HK-2 (cell line): ENCODE measurements at regions not wholly inside any gene's neighbourhood (a gene's known extent, or its start where the extent isn't known, plus 50 kb on each side); places are given as distances from the start of the nearest gene placed in this dataset.

Experiments used
- DNase-seq: peaks from one replicate; pipeline ENCODE4 v3.0.0-alpha.2; 2018; ENCODE audit not compliant: unreplicated experiment

DNA sequence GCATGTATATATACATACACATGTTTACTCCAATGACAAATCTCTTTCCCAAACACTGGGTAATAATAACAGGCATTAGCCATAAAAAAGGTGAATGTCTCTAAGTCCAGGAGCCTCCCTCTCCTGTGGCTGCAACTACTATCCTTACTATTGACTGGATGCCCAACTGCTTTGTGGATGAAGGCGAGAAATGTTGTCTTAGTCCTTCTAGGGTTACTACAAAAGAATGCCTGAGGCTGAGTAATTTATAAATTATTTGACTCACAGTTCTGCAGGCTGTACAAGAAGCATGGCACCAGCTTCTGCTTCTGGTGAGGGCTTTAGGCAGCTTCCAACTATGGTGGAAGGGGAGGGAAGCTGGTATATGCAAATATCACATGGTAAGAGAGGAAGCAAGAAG, 366.0 kb upstream of the DDHD1 start:
- no peak for DNase-seq

DNA sequence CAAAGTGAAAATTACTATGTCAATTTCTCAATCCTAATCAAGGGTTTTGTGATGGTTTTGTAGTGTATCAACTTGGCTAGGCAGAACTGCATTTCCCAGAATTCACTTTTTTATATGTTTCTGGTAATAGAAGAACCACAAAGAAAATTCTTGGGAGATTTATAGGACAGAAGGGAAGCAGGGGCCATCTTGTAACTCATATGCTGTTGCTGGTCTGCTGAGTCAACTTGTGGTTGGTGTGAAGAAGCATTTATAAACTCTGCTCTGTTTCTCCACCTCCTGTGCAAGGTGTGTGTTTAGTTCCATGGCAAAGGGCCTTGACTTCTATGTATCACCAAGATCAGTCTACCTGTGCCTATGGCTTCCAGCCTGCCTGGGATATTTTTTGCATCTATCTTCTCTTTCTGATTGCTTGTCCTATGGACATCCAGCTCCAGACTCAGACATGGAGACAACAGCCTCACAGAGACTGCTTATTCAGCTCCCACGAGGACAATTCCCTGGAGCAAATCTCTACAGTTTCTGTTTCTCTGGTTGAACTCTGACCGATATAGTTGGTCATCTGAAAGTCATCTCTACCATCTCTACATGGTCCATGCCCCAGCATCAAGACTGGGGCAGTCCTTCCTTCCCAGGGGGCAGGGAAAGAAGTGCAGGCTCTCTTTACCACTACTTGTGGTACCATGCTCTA, 364.3 kb upstream of the DDHD1 start:
- DNase-seq = no peak

- DNase-seq = no peak
Observed at GRCh38 chr14:53516261-53516774, 363.2 kb upstream of the DDHD1 start.

GRCh38 chr14:53515276-53515675, 362.2 kb upstream of the DDHD1 start:
- no peak for DNase-seq

- DNase-seq = no peak
Observed at GRCh38 chr14:53514197-53514596, 361.1 kb upstream of the DDHD1 start.

DNA sequence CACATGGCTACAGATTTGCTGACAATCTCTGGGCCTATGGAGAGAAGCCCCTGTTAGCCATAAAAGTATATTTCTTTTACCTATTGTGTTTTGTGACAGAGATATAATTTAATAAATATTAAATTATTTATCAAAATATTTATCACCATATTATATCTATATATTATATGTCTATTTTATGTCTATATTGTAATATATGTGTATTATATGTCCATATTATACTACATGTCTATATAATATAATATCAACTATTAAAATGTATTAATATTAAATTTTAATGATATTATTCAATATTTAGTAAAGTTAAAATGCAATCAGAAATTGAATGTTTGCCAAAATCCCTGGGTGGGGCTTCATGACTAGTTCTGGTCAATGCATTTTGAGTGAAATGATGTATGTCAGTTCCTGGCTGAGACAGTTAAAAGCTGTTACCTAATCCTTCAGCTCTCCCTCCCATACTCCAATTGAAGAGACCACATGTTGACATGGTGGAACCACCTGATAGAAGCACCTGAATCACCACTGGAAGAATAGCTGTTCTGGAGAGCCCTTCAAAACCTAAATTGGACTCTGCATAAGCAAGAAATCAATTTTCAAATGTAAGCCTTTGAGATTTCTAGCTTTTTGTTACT, 357.3 kb upstream of the DDHD1 start:
- no peak for DNase-seq

DNA sequence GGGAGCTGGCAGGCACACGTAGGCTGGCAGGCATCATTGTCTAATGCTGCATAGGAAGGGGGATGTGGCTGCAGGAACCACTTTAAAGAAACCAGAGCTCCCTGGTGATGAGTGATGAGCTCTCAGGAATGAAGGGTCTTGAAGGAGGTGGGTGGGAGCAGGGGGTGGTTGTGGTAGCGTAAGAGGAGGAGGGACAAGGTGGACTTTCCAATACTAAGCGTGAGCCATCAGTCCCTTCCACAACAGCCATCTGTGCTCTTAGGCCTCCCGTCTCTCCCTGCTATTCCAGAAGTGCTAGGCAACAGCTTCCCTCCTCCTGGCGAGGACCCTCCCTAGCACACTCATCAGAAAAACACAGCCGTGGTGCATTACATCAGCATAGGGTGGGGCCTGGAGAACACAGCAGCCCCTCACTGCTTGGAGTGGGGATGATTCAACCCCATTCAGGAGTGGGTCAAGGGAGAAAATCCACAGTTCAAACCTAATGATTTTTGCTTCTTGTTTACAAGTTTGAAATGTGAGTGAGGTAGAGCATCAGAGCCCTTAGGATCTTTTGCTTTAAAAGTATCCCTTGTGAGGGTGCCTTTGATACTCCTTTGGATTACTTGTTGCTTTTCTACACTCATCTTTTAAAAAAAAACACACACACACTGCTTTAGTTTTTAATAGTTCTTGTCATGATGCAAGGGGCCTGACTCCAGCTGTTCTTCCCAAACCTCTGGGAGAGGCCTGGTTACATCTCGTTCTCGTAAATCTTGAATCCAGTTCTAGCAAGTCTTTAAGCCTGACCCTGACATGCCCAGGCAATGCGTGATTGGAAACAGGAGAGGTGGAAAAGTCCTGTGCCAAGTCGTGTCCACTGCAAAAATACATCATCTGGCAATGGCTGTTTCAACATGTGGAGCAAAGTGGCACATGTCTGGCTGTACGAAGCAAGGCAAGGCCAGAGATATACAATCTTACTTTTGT, 356.4 kb upstream of the DDHD1 start:
- no peak for DNase-seq

DNA sequence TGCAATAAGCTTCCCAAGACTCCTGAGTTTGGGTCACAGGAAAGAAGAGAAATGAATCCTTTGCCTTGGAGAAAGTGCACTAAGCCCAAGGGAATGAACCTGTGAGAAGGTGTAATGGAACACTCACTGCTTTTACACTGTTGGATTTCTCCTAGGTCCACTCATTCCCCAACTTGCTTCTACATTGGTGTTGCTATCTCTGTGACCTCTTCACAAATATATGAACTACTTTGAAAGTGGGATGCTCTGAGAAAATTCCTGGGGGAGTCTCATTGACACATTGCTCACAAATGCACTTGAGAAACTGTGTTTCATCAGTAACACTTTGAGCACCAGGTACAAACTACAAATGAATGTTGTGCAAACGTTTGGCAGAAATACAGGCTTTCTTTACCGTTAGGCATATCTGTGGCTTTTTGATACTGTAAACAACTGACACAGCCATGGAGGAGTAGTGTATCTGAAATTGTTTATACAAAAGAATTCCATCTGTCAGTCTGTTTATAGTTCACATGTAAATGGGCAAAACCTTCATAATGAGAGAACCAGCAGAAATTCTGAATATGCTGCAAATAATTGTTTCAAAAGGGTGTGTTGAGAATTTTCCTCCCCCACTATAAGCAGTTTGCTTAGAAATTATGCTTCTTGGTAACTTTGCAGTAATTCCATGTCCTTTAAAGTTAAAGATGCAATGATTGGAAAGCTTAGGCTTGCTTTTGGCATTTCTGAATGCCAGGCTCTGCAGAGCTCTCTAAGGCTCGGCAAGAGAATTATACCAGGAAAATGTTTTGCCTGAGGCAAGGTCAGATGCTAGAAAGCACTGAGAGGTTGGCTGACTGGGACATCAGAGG, 348.5 kb upstream of the DDHD1 start:
- no peak for DNase-seq

- no peak for DNase-seq
Observed at GRCh38 chr14:53500191-53500590, 347.1 kb upstream of the DDHD1 start.

GRCh38 chr14:53496668-53497067, 343.5 kb upstream of the DDHD1 start:
- no peak for DNase-seq

- DNase-seq = no peak
Observed at GRCh38 chr14:53495846-53496343, 342.8 kb upstream of the DDHD1 start.

DNA sequence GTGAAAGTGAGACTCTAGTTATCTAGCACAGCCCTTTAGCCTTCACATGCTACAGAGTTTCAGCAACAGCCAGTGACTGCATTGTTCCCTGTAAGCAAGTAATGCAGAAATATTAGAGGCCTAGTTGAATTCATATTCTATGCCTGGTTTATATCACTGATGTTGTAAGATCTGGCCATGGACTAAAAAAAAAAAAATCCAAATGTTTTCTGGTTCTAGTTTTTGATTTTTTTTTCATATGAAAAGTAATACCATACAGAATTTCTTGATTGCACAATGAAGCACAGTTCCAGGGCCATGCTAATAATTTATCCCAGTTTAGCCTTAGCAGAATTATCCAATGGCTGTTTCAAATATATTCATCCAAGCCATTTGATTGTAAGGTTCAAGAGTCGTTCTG, 341.5 kb upstream of the DDHD1 start:
- no peak for DNase-seq

DNA sequence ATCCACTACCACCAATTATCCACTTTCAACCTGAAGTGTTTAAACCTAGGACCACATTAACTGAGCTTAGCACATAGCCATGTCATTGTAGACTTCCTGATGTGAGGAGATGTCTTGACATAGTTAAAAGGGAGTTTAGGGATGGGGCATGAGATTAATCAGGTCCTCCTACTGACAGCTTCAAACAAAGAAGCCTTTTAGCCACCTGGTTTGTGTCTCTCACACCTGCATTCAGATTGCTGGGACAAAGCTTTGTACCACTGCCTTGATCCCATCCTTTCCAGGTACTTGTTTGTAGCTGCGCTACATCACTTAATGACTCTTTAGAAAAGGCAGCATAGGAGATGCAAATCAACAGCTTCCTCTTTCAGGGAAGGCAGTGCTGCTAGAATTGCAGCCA, 340.7 kb upstream of the DDHD1 start:
- no peak for DNase-seq

DNA sequence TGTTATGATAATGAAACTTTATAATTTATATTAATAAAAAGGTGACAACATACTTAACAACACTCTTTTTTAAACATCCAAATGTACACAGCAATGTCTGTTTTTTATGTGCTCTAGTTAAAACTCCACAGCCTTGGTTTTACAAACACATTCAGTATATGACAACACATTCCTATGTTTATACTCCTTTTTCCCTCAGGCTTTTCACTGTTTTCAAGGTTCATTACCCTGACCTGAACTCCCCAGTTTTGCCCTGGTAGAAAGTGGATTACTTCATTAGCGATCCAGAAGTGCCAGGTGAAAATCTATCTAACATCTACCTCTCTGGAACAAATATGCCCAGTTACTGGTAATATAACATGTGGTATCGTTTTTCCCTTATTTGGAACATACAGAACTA, 340.2 kb upstream of the DDHD1 start:
- no peak for DNase-seq

DNA sequence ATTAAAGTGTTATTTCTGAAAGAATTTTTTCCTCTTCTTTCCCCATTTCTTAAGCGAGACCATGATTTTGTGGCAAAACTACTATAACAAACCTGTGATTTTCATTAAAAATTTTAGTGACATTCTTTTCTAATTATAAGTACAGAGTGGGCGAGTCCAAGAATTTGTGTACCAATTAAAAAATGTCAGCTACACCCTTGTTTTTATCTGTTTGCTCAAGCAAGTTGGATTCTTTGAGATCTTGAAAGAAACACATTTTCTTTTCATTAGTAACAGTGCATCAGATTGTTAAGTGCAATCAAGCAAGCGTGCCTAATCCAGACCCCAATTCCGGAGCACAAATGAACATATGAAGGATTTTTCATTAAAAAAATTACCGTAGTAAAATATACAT, 338.8 kb upstream of the DDHD1 start:
- no peak for DNase-seq

DNA sequence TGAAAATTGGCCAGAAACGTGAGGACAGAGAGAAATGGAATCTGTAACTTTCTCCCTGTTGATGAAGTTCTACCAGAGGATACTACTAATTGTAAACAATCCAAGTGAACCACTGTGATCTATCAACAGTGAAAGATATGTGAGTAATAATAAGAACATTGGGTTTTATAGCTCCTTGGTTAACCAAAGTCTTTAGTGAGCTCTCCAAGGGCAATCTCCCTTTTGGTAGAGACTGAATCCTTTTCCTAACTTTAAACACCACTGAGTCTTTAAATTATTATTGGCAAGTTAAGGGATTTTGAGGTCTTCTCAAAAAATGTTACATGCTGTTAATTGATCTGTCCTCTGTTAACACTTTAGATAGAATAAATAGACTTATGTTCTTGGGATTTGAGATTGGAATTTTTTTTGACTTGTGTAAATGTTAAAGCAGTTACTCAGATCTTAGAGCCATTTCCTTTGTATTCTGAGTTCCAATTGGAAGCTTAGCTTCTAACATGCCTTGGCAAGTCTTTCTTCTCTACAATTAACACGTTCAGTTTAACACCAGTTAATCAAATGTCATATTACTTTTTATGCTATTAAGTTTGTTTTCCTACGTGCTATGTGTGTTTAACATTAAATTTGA, 338.2 kb upstream of the DDHD1 start:
- no peak for DNase-seq

GRCh38 chr14:53478174-53478573, 325.1 kb upstream of the DDHD1 start:
- DNase-seq = no peak

DNA sequence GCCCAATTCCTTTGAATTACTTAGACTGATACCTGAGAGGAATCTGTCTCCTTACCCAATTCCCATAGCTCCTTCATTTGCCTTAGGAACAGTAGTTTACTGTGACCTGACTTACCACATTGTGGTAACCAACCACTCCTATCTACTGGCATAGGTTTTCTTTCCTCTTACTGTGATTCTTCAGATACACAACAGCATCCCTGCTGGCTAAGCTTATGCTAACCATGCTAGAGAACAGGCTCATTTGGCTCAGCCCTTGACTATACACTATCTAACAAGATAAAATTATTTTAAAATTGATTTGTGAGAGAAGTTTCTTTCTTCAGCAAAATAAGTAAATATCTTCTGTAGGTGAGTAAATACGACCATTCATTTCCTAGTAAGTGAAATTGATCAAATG, 320.4 kb upstream of the DDHD1 start:
- DNase-seq = no peak

- DNase-seq = no peak
Observed at GRCh38 chr14:53472306-53472705, 319.2 kb upstream of the DDHD1 start.

DNA sequence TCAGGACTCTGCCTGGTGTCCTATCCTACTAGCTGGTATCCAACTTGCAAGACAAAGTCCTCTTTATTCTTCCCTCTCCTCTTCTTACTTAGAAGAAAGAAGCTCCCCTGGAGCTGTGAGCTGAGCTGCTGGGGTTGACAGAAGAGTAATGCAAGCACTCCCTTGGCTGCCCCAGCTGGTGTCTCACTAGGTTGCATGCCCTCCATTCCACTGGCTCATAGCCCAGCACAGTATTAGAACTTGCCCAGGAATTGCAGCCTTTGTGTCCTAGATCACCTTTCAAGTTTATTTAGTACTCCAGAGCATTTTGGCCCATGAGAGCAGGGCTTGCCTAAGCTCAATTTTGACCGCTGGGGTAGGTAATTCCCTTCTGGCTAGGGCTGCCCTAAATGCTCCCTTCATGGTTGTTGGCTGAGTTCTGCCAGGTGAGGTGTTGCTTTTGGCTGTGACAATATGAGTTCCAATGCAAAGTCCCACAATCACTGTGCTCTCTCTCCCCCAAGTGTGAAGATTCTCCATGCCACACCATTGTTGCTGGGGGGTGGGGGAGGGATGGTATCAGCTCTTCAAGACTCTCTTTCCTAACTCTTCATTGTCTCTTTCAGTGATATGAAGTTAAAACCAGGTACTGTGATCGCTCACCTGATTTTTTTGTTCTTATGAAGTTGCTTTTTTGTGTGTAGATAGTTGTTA, 317.4 kb upstream of the DDHD1 start:
- DNase-seq = no peak
